ENCODE measurements at regions not wholly inside any gene's neighbourhood (a gene's known extent, or its start where the extent isn't known, plus 50 kb on each side); places are given as distances from the start of the nearest gene placed in this dataset.

- H3K9me3 ChIP-seq = no peaks in the 10 kb centered on the region
- no peaks in the 10 kb centered on the region for H3K36me3 ChIP-seq
- no peak overlapping the region for H3K27ac ChIP-seq
- intact Hi-C loops (cut with DNase I) = no loop called here
- DNase-seq (no peak), ATAC-seq (no peak)
- 39% methylated on average over 1 of the region's 1 CpG for WGBS (ENCODE audit: insufficient coverage, low coverage, low lambda C conversion rate, missing lambda C conversion rate)
- H3K4me3 ChIP-seq = no peak overlapping the region
- no peak for TF ChIP-seq CTCF (IDR thresholded peaks at IDR 0.05)
- TF ChIP-seq POLR2A (IDR thresholded peaks at IDR 0.05) = no peak
- no peaks in the 10 kb centered on the region for H3K4me1 ChIP-seq
- no peaks in the 10 kb centered on the region for H3K27me3 ChIP-seq
These were observed 90.4 kb upstream of the EOLA2 start for GRCh38 chrX:150028692-150029091.

DNA sequence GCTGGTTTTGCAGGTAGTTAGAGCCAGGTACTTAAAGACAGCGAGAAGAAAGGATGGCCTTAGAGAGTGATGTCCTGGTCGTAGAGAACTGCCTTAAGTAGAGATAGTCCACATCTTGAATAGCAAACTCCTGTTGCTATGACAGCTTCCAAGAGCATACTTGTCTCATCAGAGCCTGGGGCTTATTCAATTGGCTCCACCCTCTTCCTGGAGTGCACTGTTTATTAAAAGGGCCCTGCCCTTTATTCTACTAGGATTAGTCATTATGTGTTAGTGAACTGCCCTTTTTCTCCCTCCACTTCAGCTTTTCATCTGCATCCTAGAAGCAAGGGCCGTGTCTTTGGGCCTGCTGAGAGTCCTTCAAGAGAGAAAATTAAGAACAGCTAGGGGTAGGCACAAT, 94.5 kb upstream of the EOLA2 start:
- Histone ChIP-seq H3K27me3 (no peaks in the 10 kb centered on the region), H3K4me3 (no peak overlapping the region), H3K9me3 (no peaks in the 10 kb centered on the region), H3K27ac (no peak overlapping the region), H3K4me1 (peaks cover 0 to 19% (median 4%) of the 10 kb centered on the region in 4 donors), H3K36me3 (no peaks in the 10 kb centered on the region)
- ATAC-seq (peak; percentile 10 to 74 (median 38)), DNase-seq (no peak)
- WGBS (ENCODE audit: insufficient coverage, low coverage, low lambda C conversion rate, missing lambda C conversion rate) = 56% methylated on average over 2 of the region's 3 CpGs
- no peak for TF ChIP-seq POLR2A (IDR thresholded peaks at IDR 0.05)
- no peak for TF ChIP-seq CTCF (IDR thresholded peaks at IDR 0.05)
- intact Hi-C loops (cut with DNase I) = no loop called here

- H3K9me3 ChIP-seq = no peaks in the 10 kb centered on the region
- WGBS (ENCODE audit: insufficient coverage, low coverage, low lambda C conversion rate, missing lambda C conversion rate) = 47% methylated on average over 2 of the region's 2 CpGs
- H3K27me3 ChIP-seq = no peaks in the 10 kb centered on the region
- peaks cover 0 to 19% (median 4%) of the 10 kb centered on the region in 4 donors for H3K4me1 ChIP-seq
- DNase-seq (no peak), ATAC-seq (no peak)
- H3K36me3 ChIP-seq = no peaks in the 10 kb centered on the region
- intact Hi-C loops (cut with DNase I) = no loop called here
- H3K4me3 ChIP-seq = no peak overlapping the region
- no peak for TF ChIP-seq CTCF (IDR thresholded peaks at IDR 0.05)
- TF ChIP-seq POLR2A (IDR thresholded peaks at IDR 0.05) = no peak
- H3K27ac ChIP-seq = no peak overlapping the region
These were observed 96.5 kb upstream of the EOLA2 start for GRCh38 chrX:150034788-150035187.

GRCh38 chrX:150035531-150035930, 97.2 kb upstream of the EOLA2 start:
- peaks cover 0 to 19% (median 4%) of the 10 kb centered on the region in 4 donors for H3K4me1 ChIP-seq
- H3K9me3 ChIP-seq = no peaks in the 10 kb centered on the region
- WGBS (ENCODE audit: insufficient coverage, low coverage, low lambda C conversion rate, missing lambda C conversion rate) = 27% methylated on average over 2 of the region's 2 CpGs
- TF ChIP-seq POLR2A (IDR thresholded peaks at IDR 0.05) (no peak), CTCF (IDR thresholded peaks at IDR 0.05) (no peak)
- ATAC-seq (peak in 1 of 4 donors; percentile 43), DNase-seq (no peak)
- no peak overlapping the region for H3K4me3 ChIP-seq
- no peak overlapping the region for H3K27ac ChIP-seq
- H3K27me3 ChIP-seq = no peaks in the 10 kb centered on the region
- intact Hi-C loops (cut with DNase I) = no loop called here
- no peaks in the 10 kb centered on the region for H3K36me3 ChIP-seq

- DNase-seq = peak in 2 of 3 donors; percentile 33 to 54
- peaks cover 0 to 19% (median 4%) of the 10 kb centered on the region in 4 donors for H3K4me1 ChIP-seq
- peak overlapping the region in 1 of 3 donors; percentile 8 for H3K27ac ChIP-seq
- no peaks in the 10 kb centered on the region for H3K27me3 ChIP-seq
- no peak overlapping the region for H3K4me3 ChIP-seq
- intact Hi-C loops (cut with DNase I) = no loop called here
- no peak for TF ChIP-seq CTCF (IDR thresholded peaks at IDR 0.05)
- TF ChIP-seq POLR2A (IDR thresholded peaks at IDR 0.05) = no peak
- no peaks in the 10 kb centered on the region for H3K9me3 ChIP-seq
- no peaks in the 10 kb centered on the region for H3K36me3 ChIP-seq
- 8% methylated on average over 2 of the region's 2 CpGs for WGBS (ENCODE audit: insufficient coverage, low coverage, low lambda C conversion rate, missing lambda C conversion rate)
- peak; percentile 65 to 88 (median 84) for ATAC-seq
These were observed 97.9 kb upstream of the EOLA2 start for GRCh38 chrX:150036181-150036580.

Data from right lobe of liver (tissue), 6 donors.